Activated CD8-positive, alpha-beta memory T cell treated with anti-CD3 and anti-CD28 coated beads, Interleukin-2, amount 50 U/mL, for 4 hours (primary cell): ENCODE measurements at regions not wholly inside any gene's neighbourhood (a gene's known extent, or its start where the extent isn't known, plus 50 kb on each side); places are given as distances from the start of the nearest gene placed in this dataset.

Experiments
- DNase-seq: peaks from one replicate; pipeline ENCODE4 v3.0.0-alpha.2; 2020

- DNase-seq = no peak
Observed at GRCh38 chr3:13223574-13224237, 150.5 kb upstream of the IQSEC1 start.

GRCh38 chr3:13222891-13223573 is 149.8 kb upstream of the IQSEC1 start:
- DNase-seq = no peak

GRCh38 chr3:13222131-13222530 is 148.9 kb upstream of the IQSEC1 start:
- no peak for DNase-seq

- DNase-seq = no peak
Observed at GRCh38 chr3:13221491-13222061, 148.3 kb upstream of the IQSEC1 start.

- no peak for DNase-seq
Observed at GRCh38 chr3:13220991-13221390, 147.8 kb upstream of the IQSEC1 start.

- DNase-seq = no peak
Observed at GRCh38 chr3:13219902-13220296, 146.7 kb upstream of the IQSEC1 start.

- DNase-seq = no peak
Observed at GRCh38 chr3:13219077-13219901, 146.1 kb upstream of the IQSEC1 start.

- no peak for DNase-seq
Observed at GRCh38 chr3:13218541-13218908, 145.3 kb upstream of the IQSEC1 start.

- no peak for DNase-seq
Observed at GRCh38 chr3:13217736-13218540, 144.7 kb upstream of the IQSEC1 start.

GRCh38 chr3:13217253-13217652 is 144.0 kb upstream of the IQSEC1 start:
- DNase-seq = no peak

GRCh38 chr3:13215940-13216546 is 142.8 kb upstream of the IQSEC1 start:
- no peak for DNase-seq

GRCh38 chr3:13214847-13215472 is 141.7 kb upstream of the IQSEC1 start:
- no peak for DNase-seq

GRCh38 chr3:13213911-13214846 is 140.9 kb upstream of the IQSEC1 start:
- no peak for DNase-seq

- no peak for DNase-seq
Observed at GRCh38 chr3:13213490-13213889, 140.3 kb upstream of the IQSEC1 start.

- no peak for DNase-seq
Observed at GRCh38 chr3:13211605-13212210, 138.5 kb upstream of the IQSEC1 start.

- no peak for DNase-seq
Observed at GRCh38 chr3:13210221-13210975, 137.2 kb upstream of the IQSEC1 start.

GRCh38 chr3:13209634-13209997 is 136.4 kb upstream of the IQSEC1 start:
- DNase-seq = no peak

GRCh38 chr3:13208706-13209633 is 135.7 kb upstream of the IQSEC1 start:
- no peak for DNase-seq
